ENCODE measurements at regions not wholly inside any gene's neighbourhood (a gene's known extent, or its start where the extent isn't known, plus 50 kb on each side); places are given as distances from the start of the nearest gene placed in this dataset.

GRCh38 chr3:5791558-5791957 is 604.1 kb downstream of the EDEM1 start:
- Histone ChIP-seq H3K27ac (replicated peaks) (no peak overlapping the region), H3K4me1 (no peaks in the 10 kb centered on the region), H3K27me3 (ENCODE audit: low read depth) (no peaks in the 10 kb centered on the region), H3K36me3 (no peaks in the 10 kb centered on the region), H3K4me3 (no peak overlapping the region), H3K9me3 (replicated peaks) (no peaks in the 10 kb centered on the region)
- intact Hi-C loops (cut with micrococcal nuclease), result no loop called here
- no peak for DNase-seq
- TF ChIP-seq CTCF (IDR thresholded peaks at IDR 0.05; ENCODE audit: borderline replicate concordance), result no peak

- TF ChIP-seq CTCF (IDR thresholded peaks at IDR 0.05; ENCODE audit: borderline replicate concordance), result no peak
- Histone ChIP-seq H3K36me3 (no peaks in the 10 kb centered on the region), H3K27me3 (ENCODE audit: low read depth) (no peaks in the 10 kb centered on the region), H3K4me1 (no peaks in the 10 kb centered on the region), H3K27ac (replicated peaks) (no peak overlapping the region), H3K4me3 (no peak overlapping the region), H3K9me3 (replicated peaks) (no peaks in the 10 kb centered on the region)
- DNase-seq, result no peak
- intact Hi-C loops (cut with micrococcal nuclease), result no loop called here
Measured at GRCh38 chr3:5796541-5796940, 609.0 kb downstream of the EDEM1 start.

- no peak for TF ChIP-seq CTCF (IDR thresholded peaks at IDR 0.05; ENCODE audit: borderline replicate concordance)
Measured at GRCh38 chr3:5798809-5799208, 611.3 kb downstream of the EDEM1 start.

GRCh38 chr3:5799398-5799797 is 611.9 kb downstream of the EDEM1 start:
- intact Hi-C loops (cut with micrococcal nuclease), result no loop called here
- Histone ChIP-seq H3K27me3 (ENCODE audit: low read depth) (no peaks in the 10 kb centered on the region), H3K4me1 (no peaks in the 10 kb centered on the region), H3K36me3 (no peaks in the 10 kb centered on the region), H3K4me3 (no peak overlapping the region), H3K27ac (replicated peaks) (no peak overlapping the region), H3K9me3 (replicated peaks) (peaks cover 4% of the 10 kb centered on the region)
- no peak for DNase-seq
- TF ChIP-seq CTCF (IDR thresholded peaks at IDR 0.05; ENCODE audit: borderline replicate concordance), result no peak

More at GRCh38 chr3:5798809-5799208, 611.3 kb downstream of the EDEM1 start:
- Histone ChIP-seq H3K4me3 (no peak overlapping the region), H3K36me3 (no peaks in the 10 kb centered on the region), H3K27me3 (ENCODE audit: low read depth) (no peaks in the 10 kb centered on the region), H3K4me1 (no peaks in the 10 kb centered on the region), H3K9me3 (replicated peaks) (peaks cover 4% of the 10 kb centered on the region), H3K27ac (replicated peaks) (no peak overlapping the region)
- intact Hi-C loops (cut with micrococcal nuclease), result no loop called here
- no peak for DNase-seq

- H3K36me3 ChIP-seq, result no peaks in the 10 kb centered on the region
- no peaks in the 10 kb centered on the region for H3K27me3 ChIP-seq (ENCODE audit: low read depth)
- H3K4me3 ChIP-seq, result no peak overlapping the region
- peaks cover 4% of the 10 kb centered on the region for H3K9me3 ChIP-seq (replicated peaks)
- intact Hi-C loops (cut with micrococcal nuclease), result no loop called here
- no peak for TF ChIP-seq CTCF (IDR thresholded peaks at IDR 0.05; ENCODE audit: borderline replicate concordance)
- DNase-seq, result no peak
- no peaks in the 10 kb centered on the region for H3K4me1 ChIP-seq
- H3K27ac ChIP-seq (replicated peaks), result no peak overlapping the region
Measured at GRCh38 chr3:5800965-5801364, 613.5 kb downstream of the EDEM1 start.

- Histone ChIP-seq H3K27me3 (ENCODE audit: low read depth) (no peaks in the 10 kb centered on the region), H3K4me3 (no peak overlapping the region), H3K4me1 (no peaks in the 10 kb centered on the region), H3K36me3 (no peaks in the 10 kb centered on the region), H3K9me3 (replicated peaks) (peaks cover 4% of the 10 kb centered on the region), H3K27ac (replicated peaks) (no peak overlapping the region)
- intact Hi-C loops (cut with micrococcal nuclease), result no loop called here
- no peak for DNase-seq
- no peak for TF ChIP-seq CTCF (IDR thresholded peaks at IDR 0.05; ENCODE audit: borderline replicate concordance)
Measured at GRCh38 chr3:5806192-5806591, 618.7 kb downstream of the EDEM1 start.

All from left ventricle myocardium inferior (tissue), 1 donor.